GM23248 (cell line): ENCODE measurements at regions not wholly inside any gene's neighbourhood (a gene's known extent, or its start where the extent isn't known, plus 50 kb on each side); places are given as distances from the start of the nearest gene placed in this dataset.
A peak's percentile ranks its signal among the peaks of the same experiment; 100 is the strongest.

ENCODE experiments used
- DNase-seq: peaks from one replicate; pipeline ENCODE4 v3.0.0-alpha.2; 2015
- H2AFZ ChIP-seq: fragments of 200-600 bp; sonication (generic); 2 replicates; pipeline ENCODE4 v1.6.1; 2016; ENCODE audit warnings: antibody characterized with exemption
- H3F3A ChIP-seq: fragments of 200-600 bp; sonication (generic); 2 replicates; pipeline ENCODE4 v1.6.1; 2016; ENCODE audit warnings: mild to moderate bottlenecking, antibody characterized with exemption, mixed run types; ENCODE audit not compliant: insufficient read depth
- H3K27ac ChIP-seq: fragments of 200-600 bp; sonication (generic); 2 replicates; pipeline ENCODE4 v1.5.1; 2016; ENCODE audit warnings: mild to moderate bottlenecking
- H3K27me3 ChIP-seq: fragments of 200-600 bp; sonication (generic); replicated peaks from 2 replicates; pipeline ENCODE4 v1.6.1; 2016; ENCODE audit warnings: mild to moderate bottlenecking; ENCODE audit not compliant: insufficient read depth
- H3K36me3 ChIP-seq: fragments of 200-600 bp; sonication (generic); 2 replicates; pipeline ENCODE4 v1.6.1; 2016; ENCODE audit warnings: low read depth, mild to moderate bottlenecking
- H3K4me1 ChIP-seq: fragments of 200-600 bp; sonication (generic); 2 replicates; pipeline ENCODE4 v1.6.1; 2016; ENCODE audit warnings: mild to moderate bottlenecking; ENCODE audit not compliant: insufficient read depth
- H3K4me2 ChIP-seq: fragments of 200-600 bp; sonication (generic); one replicate; pipeline ENCODE4 v1.6.1; 2016; ENCODE audit warnings: mild to moderate bottlenecking; ENCODE audit not compliant: unreplicated experiment
- H3K4me3 ChIP-seq: fragments of 200-600 bp; sonication (generic); 2 replicates; pipeline ENCODE4 v1.5.1; 2016; ENCODE audit warnings: mild to moderate bottlenecking
- H3K79me2 ChIP-seq: fragments of 200-600 bp; sonication (generic); 2 replicates; pipeline ENCODE4 v1.6.1; 2016; ENCODE audit warnings: mild to moderate bottlenecking; ENCODE audit not compliant: insufficient read depth
- H3K9ac ChIP-seq: fragments of 200-600 bp; sonication (generic); 2 replicates; pipeline ENCODE4 v1.6.1; 2016; ENCODE audit warnings: mild to moderate bottlenecking
- H3K9me2 ChIP-seq: fragments of 200-600 bp; sonication (generic); 2 replicates; pipeline ENCODE4 v1.6.1; 2016; ENCODE audit warnings: mixed run types, mild to moderate bottlenecking, moderate library complexity; ENCODE audit not compliant: insufficient read depth
- H3K9me3 ChIP-seq: fragments of 200-600 bp; sonication (generic); one replicate; pipeline ENCODE4 v1.6.1; 2017; ENCODE audit warnings: low read depth
- H4K20me1 ChIP-seq: fragments of 200-600 bp; sonication (generic); 2 replicates; pipeline ENCODE4 v1.6.0; 2016; ENCODE audit not compliant: insufficient read depth
- EZH2 ChIP-seq: fragments of 200-600 bp; sonication (generic); IDR thresholded peaks from 2 replicates; pipeline ENCODE4 v1.6.1; 2018; ENCODE audit warnings: antibody characterized with exemption, mild to moderate bottlenecking; ENCODE audit not compliant: insufficient read depth, poor library complexity, severe bottlenecking
- EZH2phosphoT487 ChIP-seq: fragments of 200-600 bp; sonication (generic); IDR thresholded peaks from 2 replicates; pipeline ENCODE4 v1.6.1; 2018; ENCODE audit warnings: antibody characterized with exemption, moderate library complexity, mild to moderate bottlenecking, low read depth; ENCODE audit not compliant: insufficient read depth
- WGBS, 2 experiments: methylation state at CpG; one replicate each; pipeline ENCODE4 v1.1.6; 2015 to 2017; ENCODE audit warnings: low lambda C conversion rate in 2 of 2, low coverage in 1 of 2; ENCODE audit errors: missing lambda C conversion rate in 2 of 2; 5-methylcytosine and 5-hydroxymethylcytosine counted together
- in situ Hi-C: fragments of 300-500 bp; cut with MboI; formaldehyde crosslinking; loops from 2 replicates; pipeline ENCODE4 v1.15.0; 2020

GRCh38 chr13:82358284-82358683 is 1524.0 kb downstream of the SLITRK1 start:
- Histone ChIP-seq H3K9me2 (no peaks in the 10 kb centered on the region), H3K79me2 (no peaks in the 10 kb centered on the region), H3K4me1 (no peaks in the 10 kb centered on the region), H3K9ac (no peak overlapping the region), H3K4me3 (no peak overlapping the region), H3K27ac (no peak overlapping the region), H3K36me3 (no peaks in the 10 kb centered on the region), H2AFZ (no peak overlapping the region), H3K27me3 (no peaks in the 10 kb centered on the region), H3K4me2 (no peak overlapping the region), H3F3A (no peaks in the 10 kb centered on the region), H3K9me3 (peaks cover 4% of the 10 kb centered on the region), H4K20me1 (no peaks in the 10 kb centered on the region)
- 9 to 16% methylated on average over 1 of the region's 1 CpG for WGBS, 2 experiments
- in situ Hi-C loops = no loop called here
- no peak for DNase-seq
- no peak for TF ChIP-seq EZH2phosphoT487
- TF ChIP-seq EZH2 = no peak

DNA sequence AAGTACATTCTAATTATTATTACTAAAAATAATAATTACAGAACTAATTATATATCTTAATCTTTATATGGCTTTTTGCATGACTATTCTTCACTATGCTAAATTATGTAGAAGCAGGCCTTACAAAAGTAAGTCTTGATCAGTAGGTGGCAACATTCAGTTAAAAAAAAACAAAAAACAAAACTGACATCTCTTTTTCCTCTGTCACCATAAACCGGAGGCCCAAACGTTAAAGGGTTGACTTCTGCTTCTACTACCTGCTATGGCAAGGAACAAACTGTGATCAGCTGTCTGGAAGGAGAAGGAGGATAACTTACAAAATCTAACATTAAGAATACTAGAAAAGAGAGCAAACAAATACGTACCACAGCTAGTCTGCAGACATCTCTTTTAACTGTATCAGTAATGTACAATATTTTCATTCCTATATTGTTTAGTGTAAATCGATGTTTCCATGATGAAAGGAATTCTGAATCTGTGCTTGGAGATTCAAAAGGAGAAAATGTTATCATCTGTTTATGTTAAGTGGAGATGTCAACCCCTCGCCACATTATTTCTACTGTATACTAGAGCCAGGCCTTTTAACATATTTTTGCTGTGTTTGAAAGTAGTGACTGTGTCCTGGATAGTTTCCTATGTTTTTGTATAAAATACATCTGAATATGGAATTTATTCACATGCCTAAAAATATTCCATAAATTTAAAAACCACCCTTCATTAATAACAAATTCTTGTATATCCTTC is 1525.4 kb downstream of the SLITRK1 start:
- TF ChIP-seq EZH2phosphoT487 (no peak), EZH2 (no peak)
- H3K27me3 ChIP-seq = no peaks in the 10 kb centered on the region
- no peaks in the 10 kb centered on the region for H3K9me3 ChIP-seq
- peak; percentile 10 for DNase-seq
- H3K4me3 ChIP-seq = no peak overlapping the region
- H4K20me1 ChIP-seq = no peaks in the 10 kb centered on the region
- H3K27ac ChIP-seq = no peak overlapping the region
- in situ Hi-C loops = no loop called here
- H3K36me3 ChIP-seq = no peaks in the 10 kb centered on the region
- H3F3A ChIP-seq = no peaks in the 10 kb centered on the region
- no peak overlapping the region for H3K4me2 ChIP-seq
- no peak overlapping the region for H3K9ac ChIP-seq
- no peaks in the 10 kb centered on the region for H3K9me2 ChIP-seq
- no peaks in the 10 kb centered on the region for H3K4me1 ChIP-seq
- WGBS, 2 experiments = 22 to 26% methylated on average over 5 of the region's 5 CpGs
- no peak overlapping the region for H2AFZ ChIP-seq
- H3K79me2 ChIP-seq = no peaks in the 10 kb centered on the region

- H3K36me3 ChIP-seq = no peaks in the 10 kb centered on the region
- H3K4me2 ChIP-seq = no peak overlapping the region
- no peak overlapping the region for H3K4me3 ChIP-seq
- H3K27ac ChIP-seq = no peak overlapping the region
- TF ChIP-seq EZH2phosphoT487 = no peak
- TF ChIP-seq EZH2 = no peak
- no peak for DNase-seq
- H2AFZ ChIP-seq = no peak overlapping the region
- H3K9me2 ChIP-seq = no peaks in the 10 kb centered on the region
- no peak overlapping the region for H3K9ac ChIP-seq
- no peaks in the 10 kb centered on the region for H3K4me1 ChIP-seq
- H4K20me1 ChIP-seq = no peaks in the 10 kb centered on the region
- H3K9me3 ChIP-seq = no peaks in the 10 kb centered on the region
- no peaks in the 10 kb centered on the region for H3F3A ChIP-seq
- WGBS, 2 experiments = 16 to 17% methylated on average over 1 of the region's 1 CpG
- H3K27me3 ChIP-seq = no peaks in the 10 kb centered on the region
- no peaks in the 10 kb centered on the region for H3K79me2 ChIP-seq
- in situ Hi-C loops = no loop called here
Observed at GRCh38 chr13:82344867-82345266, 1537.4 kb downstream of the SLITRK1 start.

DNA sequence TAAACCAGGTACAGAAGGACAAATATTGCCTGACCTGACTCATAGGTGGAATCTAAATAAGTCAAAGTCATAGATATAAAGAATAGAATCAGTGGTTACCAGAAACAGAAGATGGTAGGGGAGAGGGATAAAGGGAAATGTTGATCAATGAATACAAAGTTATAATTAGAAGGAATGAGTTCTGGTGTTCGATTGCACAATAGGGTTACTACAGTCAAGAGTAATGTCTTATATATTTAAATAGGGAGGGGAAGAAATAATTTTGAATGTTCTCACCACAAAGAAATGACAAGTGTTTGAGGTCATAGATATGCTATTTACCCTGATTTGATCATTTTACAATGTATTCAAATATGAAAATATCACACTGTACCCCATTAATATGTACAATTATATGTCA is 1541.2 kb downstream of the SLITRK1 start:
- H3F3A ChIP-seq = no peaks in the 10 kb centered on the region
- H2AFZ ChIP-seq = no peak overlapping the region
- no peaks in the 10 kb centered on the region for H3K79me2 ChIP-seq
- H3K27me3 ChIP-seq = no peaks in the 10 kb centered on the region
- H3K9me2 ChIP-seq = no peaks in the 10 kb centered on the region
- H3K9ac ChIP-seq = no peak overlapping the region
- H3K4me1 ChIP-seq = no peaks in the 10 kb centered on the region
- H4K20me1 ChIP-seq = no peaks in the 10 kb centered on the region
- no peaks in the 10 kb centered on the region for H3K36me3 ChIP-seq
- TF ChIP-seq EZH2phosphoT487 = no peak
- TF ChIP-seq EZH2 = no peak
- H3K9me3 ChIP-seq = no peaks in the 10 kb centered on the region
- H3K27ac ChIP-seq = no peak overlapping the region
- 6 to 23% methylated on average over 1 of the region's 1 CpG for WGBS, 2 experiments
- H3K4me2 ChIP-seq = no peak overlapping the region
- no peak overlapping the region for H3K4me3 ChIP-seq
- in situ Hi-C loops = no loop called here
- DNase-seq = no peak
